ENCODE measurements at regions not wholly inside any gene's neighbourhood (a gene's known extent, or its start where the extent isn't known, plus 50 kb on each side); places are given as distances from the start of the nearest gene placed in this dataset.

DNA sequence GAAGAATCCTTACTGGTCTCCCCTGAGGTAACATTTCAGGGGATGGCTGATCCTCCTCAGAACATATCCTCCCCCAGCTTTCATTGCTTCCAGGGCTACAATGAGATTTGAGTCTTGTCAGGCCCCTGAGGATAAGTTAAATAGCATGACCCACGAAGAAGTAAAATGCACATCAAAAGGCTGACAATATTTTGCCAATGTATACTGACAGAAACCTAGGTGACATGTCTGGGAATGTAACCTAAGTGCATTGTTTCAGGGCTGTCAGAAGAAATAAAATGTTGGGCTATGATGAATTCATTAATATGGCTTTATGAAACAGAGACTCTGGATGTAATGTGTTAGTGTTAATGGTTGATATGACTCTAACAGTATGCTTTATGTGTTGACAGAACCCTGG is 471.5 kb downstream of the HDGFL1 start:
- H3K4me3 ChIP-seq (ENCODE audit: low read depth, poor library complexity, severe bottlenecking) = no peak overlapping the region
- TF ChIP-seq, protein P1, sequence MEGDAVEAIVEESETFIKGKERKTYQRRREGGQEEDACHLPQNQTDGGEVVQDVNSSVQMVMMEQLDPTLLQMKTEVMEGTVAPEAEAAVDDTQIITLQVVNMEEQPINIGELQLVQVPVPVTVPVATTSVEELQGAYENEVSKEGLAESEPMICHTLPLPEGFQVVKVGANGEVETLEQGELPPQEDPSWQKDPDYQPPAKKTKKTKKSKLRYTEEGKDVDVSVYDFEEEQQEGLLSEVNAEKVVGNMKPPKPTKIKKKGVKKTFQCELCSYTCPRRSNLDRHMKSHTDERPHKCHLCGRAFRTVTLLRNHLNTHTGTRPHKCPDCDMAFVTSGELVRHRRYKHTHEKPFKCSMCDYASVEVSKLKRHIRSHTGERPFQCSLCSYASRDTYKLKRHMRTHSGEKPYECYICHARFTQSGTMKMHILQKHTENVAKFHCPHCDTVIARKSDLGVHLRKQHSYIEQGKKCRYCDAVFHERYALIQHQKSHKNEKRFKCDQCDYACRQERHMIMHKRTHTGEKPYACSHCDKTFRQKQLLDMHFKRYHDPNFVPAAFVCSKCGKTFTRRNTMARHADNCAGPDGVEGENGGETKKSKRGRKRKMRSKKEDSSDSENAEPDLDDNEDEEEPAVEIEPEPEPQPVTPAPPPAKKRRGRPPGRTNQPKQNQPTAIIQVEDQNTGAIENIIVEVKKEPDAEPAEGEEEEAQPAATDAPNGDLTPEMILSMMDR (IDR thresholded peaks at IDR 0.05) = no peak
- DNase-seq (ENCODE audit: low spot score in 2 of 2) = no peak
- intact Hi-C loops (cut with DNase I; ENCODE audit: low total_unique reads) = no loop called here
- WGBS, 2 donors = 56 to 65% methylated on average over 1 of the region's 1 CpG

DNA sequence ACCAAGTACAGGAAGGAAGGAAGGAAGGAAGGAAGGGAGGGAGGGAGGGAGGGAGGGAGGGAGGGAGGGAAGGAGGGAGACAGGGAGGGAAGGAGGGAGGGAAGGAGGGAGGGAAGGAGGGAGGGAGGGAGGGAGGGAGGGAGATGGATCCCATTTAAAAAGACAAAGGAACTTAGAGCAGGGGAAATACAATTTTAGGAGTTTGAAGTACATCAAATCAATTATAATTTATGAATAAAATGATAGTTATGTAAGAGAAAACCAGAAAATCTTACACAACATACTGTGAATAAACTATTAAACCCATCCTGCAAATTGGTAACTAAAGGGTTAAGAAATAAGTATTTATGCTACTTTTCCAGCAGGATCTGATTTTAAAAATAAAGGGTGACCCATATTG is 475.9 kb downstream of the HDGFL1 start:
- TF ChIP-seq POLR2A (IDR thresholded peaks at IDR 0.05) = no peak
- TF ChIP-seq, protein P1 (IDR thresholded peaks at IDR 0.05) = no peak
- intact Hi-C loops (cut with DNase I; ENCODE audit: low total_unique reads) = no loop called here
- no peak overlapping the region for H3K4me3 ChIP-seq (ENCODE audit: low read depth, poor library complexity, severe bottlenecking)
- no peak for DNase-seq (ENCODE audit: low spot score in 2 of 2)

DNA sequence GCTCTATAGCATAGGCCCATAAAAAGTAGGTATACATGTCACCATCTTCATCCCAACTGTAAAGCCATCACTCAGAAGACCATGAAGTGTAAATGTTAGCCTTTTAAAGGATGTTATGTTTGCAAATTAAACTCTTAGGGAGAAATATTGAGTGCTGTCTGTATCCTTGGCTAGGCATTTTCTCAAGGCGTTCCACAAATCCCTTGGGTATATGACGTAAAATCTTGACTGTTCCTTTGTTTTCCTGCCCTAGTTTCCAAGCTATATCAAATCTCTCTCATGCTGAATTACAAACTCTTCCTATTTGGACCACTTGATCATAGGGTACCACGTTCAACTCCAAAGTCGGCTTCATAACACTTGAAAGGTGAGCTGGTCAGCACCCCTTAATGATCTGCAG is 486.2 kb downstream of the HDGFL1 start:
- no peak overlapping the region for H3K4me3 ChIP-seq (ENCODE audit: low read depth, poor library complexity, severe bottlenecking)
- no peak for TF ChIP-seq POLR2A (IDR thresholded peaks at IDR 0.05)
- TF ChIP-seq, protein P1 (IDR thresholded peaks at IDR 0.05) = no peak
- WGBS, 2 donors = 77 to 92% methylated on average over 4 of the region's 4 CpGs
- intact Hi-C loops (cut with DNase I; ENCODE audit: low total_unique reads) = no loop called here
- DNase-seq (ENCODE audit: low spot score in 2 of 2) = no peak

DNA sequence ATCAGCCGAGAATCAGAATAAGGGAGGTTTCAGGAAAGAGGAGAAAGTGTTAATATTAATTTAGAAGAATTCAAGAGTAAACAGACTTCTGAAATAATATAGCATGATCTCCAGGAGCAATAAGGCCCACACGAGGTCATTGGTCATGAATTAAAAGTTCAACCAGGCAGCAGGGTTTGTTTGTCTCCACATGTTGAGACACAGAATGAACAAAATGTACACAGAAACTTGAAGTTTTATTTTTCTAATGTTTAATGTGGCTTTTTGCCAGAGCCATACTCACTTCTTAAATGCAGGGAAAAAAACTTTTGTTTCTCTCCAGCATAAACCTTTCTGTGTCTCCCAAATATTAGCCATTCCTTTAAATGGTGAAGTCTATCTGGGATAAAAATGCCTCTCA is 504.5 kb downstream of the HDGFL1 start:
- WGBS, 2 donors = 67 to 72% methylated on average over 2 of the region's 2 CpGs
- no peak overlapping the region for H3K4me3 ChIP-seq (ENCODE audit: low read depth, poor library complexity, severe bottlenecking)
- DNase-seq (ENCODE audit: low spot score in 2 of 2) = no peak
- TF ChIP-seq POLR2A (IDR thresholded peaks at IDR 0.05) = no peak
- TF ChIP-seq, protein P1 (IDR thresholded peaks at IDR 0.05) = no peak
- intact Hi-C loops (cut with DNase I; ENCODE audit: low total_unique reads) = no loop called here

DNA sequence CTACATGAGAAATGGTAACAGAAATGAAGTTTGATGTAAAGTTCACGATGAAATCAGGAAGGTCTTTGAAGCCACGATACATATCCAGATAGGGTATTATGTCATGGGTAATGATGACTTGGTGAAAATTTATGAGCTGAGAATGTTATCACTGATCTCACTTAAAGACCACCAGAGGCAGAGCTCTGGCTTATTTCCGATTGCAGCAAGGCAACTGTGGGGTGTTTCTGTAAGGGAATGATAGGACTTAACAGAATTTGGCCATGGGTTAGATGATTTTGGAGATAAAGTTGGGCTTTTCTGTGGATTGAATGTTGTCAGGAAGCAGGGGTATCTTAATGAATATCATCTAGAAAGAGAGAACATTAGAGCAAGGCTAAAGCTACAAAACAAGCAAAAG is 508.4 kb downstream of the HDGFL1 start:
- WGBS, 2 donors = 81 to 84% methylated on average over 3 of the region's 3 CpGs
- DNase-seq (ENCODE audit: low spot score in 2 of 2) = no peak
- TF ChIP-seq, protein P1 (IDR thresholded peaks at IDR 0.05) = no peak
- no peak for TF ChIP-seq POLR2A (IDR thresholded peaks at IDR 0.05)
- no peak overlapping the region for H3K4me3 ChIP-seq (ENCODE audit: low read depth, poor library complexity, severe bottlenecking)
- intact Hi-C loops (cut with DNase I; ENCODE audit: low total_unique reads) = no loop called here

DNA sequence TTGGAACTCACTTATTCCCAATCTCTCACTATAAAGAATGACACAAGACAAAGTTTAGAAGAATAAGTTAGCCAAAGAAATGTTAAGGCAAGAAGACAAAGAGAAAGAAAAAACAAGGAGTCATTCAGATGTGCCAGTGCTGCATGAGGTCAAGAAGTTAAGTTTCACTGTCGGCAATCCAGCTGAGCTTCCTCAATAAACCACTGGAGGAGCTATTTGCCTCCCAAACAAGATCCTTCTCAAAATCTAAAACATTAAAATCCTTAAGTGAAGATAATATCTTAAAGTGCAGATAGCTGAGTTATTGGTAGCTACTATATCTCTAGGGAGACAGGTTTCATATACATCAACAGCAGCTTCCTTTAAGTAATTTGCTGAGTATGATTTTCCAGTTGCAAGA is 512.3 kb downstream of the HDGFL1 start:
- WGBS, 2 donors = 80 to 88% methylated on average over 1 of the region's 1 CpG
- intact Hi-C loops (cut with DNase I; ENCODE audit: low total_unique reads) = no loop called here
- H3K4me3 ChIP-seq (ENCODE audit: low read depth, poor library complexity, severe bottlenecking) = no peak overlapping the region
- DNase-seq (ENCODE audit: low spot score in 2 of 2) = no peak
- TF ChIP-seq, protein P1 (IDR thresholded peaks at IDR 0.05) = no peak
- TF ChIP-seq POLR2A (IDR thresholded peaks at IDR 0.05) = no peak
